D721Med (cell line): ENCODE measurements at regions not wholly inside any gene's neighbourhood (a gene's known extent, or its start where the extent isn't known, plus 50 kb on each side); places are given as distances from the start of the nearest gene placed in this dataset.
"Not testable (repeated sequence)": the region's sequence is repeated elsewhere in the genome, so short reads cannot be mapped to it uniquely, and the experiment has no call there.

ENCODE experiments used
- DNase-seq: peaks from one replicate; pipeline ENCODE4 v3.0.0; 2011; ENCODE audit warnings: low spot score; ENCODE audit not compliant: insufficient read length
- FAIRE-seq: peaks from 2 replicates; lab custom pipeline; 2011; peaks lifted over from hg19 to GRCh38; lab: Jason Lieb, UNC
- TF ChIP-seq, protein P1 (sequence below): IDR thresholded peaks from 2 replicates; pipeline ENCODE4 v1.5.1; 2012; ENCODE audit warnings: mild to moderate bottlenecking, control low read depth; ENCODE audit not compliant: insufficient read depth; ENCODE audit errors: missing control alignments

DNA sequence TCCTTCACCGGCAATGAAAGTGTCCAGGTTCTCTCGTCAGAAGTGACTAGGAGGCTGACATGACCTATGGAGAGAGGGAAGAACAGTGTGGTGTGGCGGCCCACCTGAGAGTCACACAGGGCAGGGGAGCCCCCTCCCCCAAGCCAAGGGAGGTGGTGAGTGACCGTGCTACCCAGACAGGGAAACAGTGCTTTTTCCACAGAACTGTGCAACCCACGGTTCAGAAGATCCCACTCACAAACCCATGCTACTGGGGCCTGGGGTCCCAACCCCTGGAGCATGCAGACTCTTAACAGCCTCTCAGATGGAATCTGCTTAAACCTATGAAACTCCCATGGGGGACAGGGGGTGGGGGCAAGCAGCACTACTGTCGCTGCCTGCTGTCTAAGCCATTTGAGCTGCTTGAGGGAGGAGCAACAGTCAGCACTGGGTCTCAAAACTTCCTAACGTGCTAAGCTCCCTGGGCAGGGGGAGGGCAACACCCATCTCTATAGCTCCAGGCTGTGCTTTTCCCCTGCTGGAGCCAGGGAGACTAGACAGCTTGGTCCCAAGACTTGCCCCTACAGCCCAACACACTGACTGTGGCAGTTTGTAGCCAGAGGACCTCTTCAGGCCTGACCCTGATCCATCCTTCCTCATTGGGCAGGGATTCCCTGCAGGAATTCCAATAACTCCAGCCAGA lies 850.4 kb upstream of the AADAT start:
- TF ChIP-seq, protein P1, sequence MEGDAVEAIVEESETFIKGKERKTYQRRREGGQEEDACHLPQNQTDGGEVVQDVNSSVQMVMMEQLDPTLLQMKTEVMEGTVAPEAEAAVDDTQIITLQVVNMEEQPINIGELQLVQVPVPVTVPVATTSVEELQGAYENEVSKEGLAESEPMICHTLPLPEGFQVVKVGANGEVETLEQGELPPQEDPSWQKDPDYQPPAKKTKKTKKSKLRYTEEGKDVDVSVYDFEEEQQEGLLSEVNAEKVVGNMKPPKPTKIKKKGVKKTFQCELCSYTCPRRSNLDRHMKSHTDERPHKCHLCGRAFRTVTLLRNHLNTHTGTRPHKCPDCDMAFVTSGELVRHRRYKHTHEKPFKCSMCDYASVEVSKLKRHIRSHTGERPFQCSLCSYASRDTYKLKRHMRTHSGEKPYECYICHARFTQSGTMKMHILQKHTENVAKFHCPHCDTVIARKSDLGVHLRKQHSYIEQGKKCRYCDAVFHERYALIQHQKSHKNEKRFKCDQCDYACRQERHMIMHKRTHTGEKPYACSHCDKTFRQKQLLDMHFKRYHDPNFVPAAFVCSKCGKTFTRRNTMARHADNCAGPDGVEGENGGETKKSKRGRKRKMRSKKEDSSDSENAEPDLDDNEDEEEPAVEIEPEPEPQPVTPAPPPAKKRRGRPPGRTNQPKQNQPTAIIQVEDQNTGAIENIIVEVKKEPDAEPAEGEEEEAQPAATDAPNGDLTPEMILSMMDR = no peak
- DNase-seq (no peak), FAIRE-seq (no peak)

DNA sequence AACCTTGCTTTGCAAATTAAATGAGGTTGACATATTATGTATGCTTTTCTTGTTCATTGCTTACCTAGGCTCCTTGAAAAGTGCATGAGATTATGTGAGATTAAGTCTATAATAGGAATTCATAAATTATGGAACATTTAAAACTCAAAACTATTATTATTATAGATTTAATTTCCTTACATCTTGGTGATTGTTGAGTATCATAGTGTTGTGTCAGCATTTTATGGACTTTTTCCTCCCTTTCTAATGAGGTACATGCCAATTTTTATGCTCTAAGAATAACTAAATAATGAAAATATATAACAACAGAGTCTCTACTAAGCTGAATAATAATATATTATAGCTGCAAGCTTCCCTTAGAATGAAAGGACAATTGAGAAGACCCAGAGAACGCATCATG lies 848.8 kb upstream of the AADAT start:
- no peak for DNase-seq
- FAIRE-seq = no peak
- TF ChIP-seq, protein P1 = no peak

DNA sequence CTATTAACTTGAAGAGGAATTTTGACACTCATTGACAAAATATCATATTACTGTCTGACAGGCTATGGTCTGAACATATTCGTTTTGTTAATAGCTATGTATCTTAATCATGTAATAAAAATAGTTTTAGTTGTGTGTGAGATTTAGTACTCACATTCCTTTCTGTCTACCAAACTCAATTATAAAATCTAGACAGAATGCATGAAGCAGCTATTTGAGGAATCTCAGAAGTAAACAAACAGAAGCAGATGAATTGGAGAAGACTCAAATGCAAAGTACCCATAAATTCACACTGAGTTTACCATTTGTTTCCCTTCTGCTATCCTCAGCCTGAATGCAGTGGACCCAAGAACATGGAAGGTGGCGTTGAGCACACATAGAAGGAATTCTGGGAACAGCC lies 841.6 kb upstream of the AADAT start:
- DNase-seq (no peak), FAIRE-seq (no peak)
- TF ChIP-seq, protein P1 = no peak

DNA sequence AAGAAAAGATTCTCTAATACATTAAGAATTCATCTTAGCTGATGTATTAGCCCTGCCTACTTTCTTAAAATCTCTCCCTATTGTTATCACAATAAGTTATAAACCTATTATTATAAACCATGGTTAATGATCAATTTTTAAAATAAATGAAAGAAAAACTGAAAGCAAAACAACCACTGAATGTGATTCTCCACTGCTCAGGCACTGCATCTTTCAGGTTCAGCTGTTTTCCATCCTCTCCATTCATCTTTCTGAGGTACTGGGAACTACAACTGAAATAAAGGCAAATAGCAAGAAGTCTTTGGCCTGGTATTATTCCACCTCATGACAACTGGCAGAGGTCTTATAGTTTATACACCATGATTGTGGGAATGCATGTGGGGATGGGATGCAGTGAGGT lies 798.9 kb upstream of the AADAT start:
- TF ChIP-seq, protein P1 = no peak
- FAIRE-seq (no peak), DNase-seq (no peak)

DNA sequence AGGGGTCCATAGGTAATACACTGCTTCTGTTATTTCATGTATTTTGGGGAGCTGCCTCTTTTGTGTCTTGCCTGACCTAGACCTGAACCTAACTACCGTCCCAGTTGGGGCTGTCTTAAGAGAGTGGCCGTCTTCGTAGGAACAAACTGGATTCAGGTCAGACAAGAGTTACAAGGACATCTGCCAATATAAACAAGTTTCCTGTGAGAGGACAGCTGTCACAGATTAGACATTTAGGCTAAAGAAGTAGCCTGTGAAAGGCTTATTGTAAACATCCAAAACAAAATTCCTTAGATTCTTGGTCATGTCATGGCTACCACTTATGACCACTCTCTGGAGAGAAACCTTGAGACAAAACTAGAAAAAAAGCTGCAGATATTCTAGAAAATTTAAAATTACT lies 797.6 kb upstream of the AADAT start:
- FAIRE-seq (no peak), DNase-seq (no peak)
- TF ChIP-seq, protein P1 = no peak

DNA sequence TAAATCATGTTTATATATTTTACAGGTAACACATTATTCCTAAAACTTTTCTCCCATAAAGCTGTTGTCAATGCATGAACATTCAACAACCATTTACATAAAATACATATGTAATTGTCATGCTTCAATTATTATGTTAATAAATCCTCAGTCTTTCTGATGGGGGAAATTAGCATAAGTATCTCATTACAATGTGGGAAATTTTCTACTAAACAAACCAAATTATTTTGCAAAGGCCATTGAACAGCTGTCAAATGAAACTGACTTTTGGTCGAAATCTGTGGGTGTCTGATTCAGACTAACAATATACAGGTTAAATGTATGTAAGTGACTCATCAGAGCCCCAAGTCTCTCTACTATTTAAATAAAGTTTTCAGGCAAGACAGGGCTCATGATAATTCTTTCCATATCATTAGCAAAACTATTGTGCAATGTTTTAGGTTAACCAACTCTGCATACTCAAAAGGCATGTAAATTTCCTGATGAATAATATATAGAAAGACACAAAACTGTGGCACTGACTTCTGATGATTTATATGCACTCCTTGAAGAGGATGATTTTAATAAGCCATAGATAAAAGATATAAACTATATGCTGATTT lies 795.3 kb upstream of the AADAT start:
- FAIRE-seq = no peak
- TF ChIP-seq, protein P1 = no peak
- no peak for DNase-seq

DNA sequence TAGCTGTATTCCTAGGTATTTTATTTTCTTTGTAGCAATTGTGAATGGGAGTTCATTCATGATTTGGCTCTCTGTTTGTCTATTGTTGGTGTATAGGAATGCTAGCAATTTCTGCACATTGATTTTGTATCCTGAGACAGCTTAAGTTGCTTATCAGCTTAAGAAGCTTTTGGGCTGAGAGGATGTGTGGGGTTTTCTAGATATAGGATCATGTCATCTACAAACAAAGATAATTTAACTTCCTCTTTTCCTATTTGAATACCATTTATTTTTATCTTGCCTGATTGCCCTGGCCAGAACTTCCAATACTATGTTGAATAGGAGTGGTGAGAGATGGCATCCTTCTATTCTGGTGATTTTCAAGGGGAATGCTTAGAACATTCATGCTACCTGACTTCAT lies 791.9 kb upstream of the AADAT start:
- not testable (repeated sequence) for FAIRE-seq, DNase-seq
